GM19351 (cell line): ENCODE measurements at regions not wholly inside any gene's neighbourhood (a gene's known extent, or its start where the extent isn't known, plus 50 kb on each side); places are given as distances from the start of the nearest gene placed in this dataset.
"Not testable (repeated sequence)": the region's sequence is repeated elsewhere in the genome, so short reads cannot be mapped to it uniquely, and the experiment has no call there.

Source experiments
- ATAC-seq: cut with Tn5 transposase; IDR thresholded peaks from one replicate; pipeline ENCODE4 v1.9.1; 2021; ENCODE audit warnings: mild to moderate bottlenecking, moderate library complexity; ENCODE audit not compliant: unreplicated experiment

- no peak for ATAC-seq
These were observed 683.6 kb downstream of the BCKDHB start for GRCh38 chr6:80789912-80790570.

- not testable (repeated sequence) for ATAC-seq
These were observed 676.8 kb downstream of the BCKDHB start for GRCh38 chr6:80783271-80783670.

- no peak for ATAC-seq
These were observed 665.5 kb downstream of the BCKDHB start for GRCh38 chr6:80771941-80772340.

GRCh38 chr6:80769106-80769505, 662.6 kb downstream of the BCKDHB start:
- no peak for ATAC-seq

GRCh38 chr6:80767808-80768207, 661.3 kb downstream of the BCKDHB start:
- ATAC-seq, result no peak

GRCh38 chr6:80744213-80744612, 637.7 kb downstream of the BCKDHB start:
- ATAC-seq, result no peak

GRCh38 chr6:80742481-80742880, 636.0 kb downstream of the BCKDHB start:
- no peak for ATAC-seq

GRCh38 chr6:80733641-80734040, 627.2 kb downstream of the BCKDHB start:
- ATAC-seq, result no peak

- no peak for ATAC-seq
These were observed 622.4 kb downstream of the BCKDHB start for GRCh38 chr6:80728830-80729229.

GRCh38 chr6:80728101-80728750, 621.8 kb downstream of the BCKDHB start:
- no peak for ATAC-seq

- ATAC-seq, result peak; percentile 49
These were observed 618.9 kb downstream of the BCKDHB start for GRCh38 chr6:80725156-80725930.

GRCh38 chr6:80720824-80721223, 614.4 kb downstream of the BCKDHB start:
- no peak for ATAC-seq

GRCh38 chr6:80714513-80714912, 608.0 kb downstream of the BCKDHB start:
- ATAC-seq, result no peak

- no peak for ATAC-seq
These were observed 592.0 kb downstream of the BCKDHB start for GRCh38 chr6:80698459-80698858.

GRCh38 chr6:80696268-80696667, 589.8 kb downstream of the BCKDHB start:
- no peak for ATAC-seq

GRCh38 chr6:80690551-80691131, 584.2 kb downstream of the BCKDHB start:
- ATAC-seq, result no peak

- ATAC-seq, result no peak
These were observed 583.4 kb downstream of the BCKDHB start for GRCh38 chr6:80689716-80690395.

- no peak for ATAC-seq
These were observed 573.5 kb downstream of the BCKDHB start for GRCh38 chr6:80679992-80680391.

GRCh38 chr6:80676386-80676785, 569.9 kb downstream of the BCKDHB start:
- no peak for ATAC-seq

GRCh38 chr6:80674669-80675068, 568.2 kb downstream of the BCKDHB start:
- ATAC-seq, result no peak

GRCh38 chr6:80673367-80673766, 566.9 kb downstream of the BCKDHB start:
- no peak for ATAC-seq
